ENCODE measurements at regions not wholly inside any gene's neighbourhood (a gene's known extent, or its start where the extent isn't known, plus 50 kb on each side); places are given as distances from the start of the nearest gene placed in this dataset.

DNA sequence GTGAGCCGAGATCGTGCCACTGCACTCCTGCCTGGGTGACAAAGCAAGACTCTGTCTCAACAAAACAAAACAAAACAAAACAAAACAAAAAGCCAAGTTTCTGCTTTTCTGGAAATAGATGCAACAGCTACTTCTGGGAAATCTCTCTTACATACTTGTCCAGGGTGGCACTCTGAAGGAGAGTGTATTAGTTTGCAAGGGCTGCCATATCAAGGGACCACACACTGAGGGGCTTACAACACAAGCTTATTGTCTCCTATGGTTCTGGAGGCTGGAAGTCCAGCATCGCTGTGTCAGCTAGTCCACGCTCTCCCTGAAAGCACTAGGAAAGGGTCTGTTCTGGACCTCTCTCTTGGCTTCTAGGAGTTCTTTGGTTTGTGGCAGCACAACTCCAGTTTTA is 277.9 kb upstream of the WWC1 start:
- Histone ChIP-seq H3K36me3 (replicated peaks in 1 of 2; ENCODE audit: control extremely low read depth in 1 of 2, control insufficient read depth in 1 of 2, extremely low read depth in 1 of 2, insufficient read depth in 2 of 2, low read length in 1 of 2) (no peaks in the 10 kb centered on the region), H3K4me3 (ENCODE audit: control extremely low read depth in 1 of 5, extremely low read depth in 1 of 5, insufficient read depth in 1 of 5, low read depth in 2 of 5, low read length in 4 of 5) (no peak overlapping the region), H3K27me3 (replicated peaks in 1 of 4; ENCODE audit: control extremely low read depth in 1 of 4, control insufficient read depth in 3 of 4, insufficient read depth in 4 of 4, low read length in 3 of 4) (no peaks in the 10 kb centered on the region), H4K20me1 (ENCODE audit: control insufficient read depth, insufficient read depth, low read length, poor library complexity, severe bottlenecking) (no peaks in the 10 kb centered on the region), H3K4me2 (replicated peaks; ENCODE audit: low read depth, low read length, poor library complexity, severe bottlenecking) (no peak overlapping the region), H3K9ac (ENCODE audit: low read length) (no peak overlapping the region), H3K79me2 (ENCODE audit: control insufficient read depth, insufficient read depth, low read length) (no peaks in the 10 kb centered on the region), H3K4me1 (ENCODE audit: control insufficient read depth in 2 of 2, insufficient read depth in 2 of 2, low read length in 2 of 2) (no peaks in the 10 kb centered on the region), H3K27ac (ENCODE audit: low read length in 2 of 2) (no peak overlapping the region), H3K9me3 (ENCODE audit: control extremely low read depth in 1 of 3, control insufficient read depth in 2 of 3, insufficient read depth in 1 of 3, low read length in 2 of 3) (peaks cover 0 to 5% (median 0%) of the 10 kb centered on the region in 3 donors), H2AFZ (ENCODE audit: insufficient read depth, low read depth, low read length, poor library complexity, severe bottlenecking) (no peak overlapping the region)
- H3K4me3 Mint-ChIP-seq = no peak overlapping the region
- H3K27me3 Mint-ChIP-seq = no peaks in the 10 kb centered on the region
- no peaks in the 10 kb centered on the region for H3K9me3 Mint-ChIP-seq (ENCODE audit: insufficient read depth)
- H3K27ac Mint-ChIP-seq = no peak overlapping the region
- POLR2A ChIA-PET = no interaction called here
- no peaks in the 10 kb centered on the region for H3K4me1 Mint-ChIP-seq
- CTCF ChIA-PET = no interaction called here
- WGBS (ENCODE audit: insufficient coverage) = 94% methylated on average over 2 of the region's 4 CpGs
- no peak for ATAC-seq (ENCODE audit: low read depth)
- intact Hi-C loops (cut with micrococcal nuclease) = no loop called here
- DNase-seq = no peak
- TF ChIP-seq, protein P1, sequence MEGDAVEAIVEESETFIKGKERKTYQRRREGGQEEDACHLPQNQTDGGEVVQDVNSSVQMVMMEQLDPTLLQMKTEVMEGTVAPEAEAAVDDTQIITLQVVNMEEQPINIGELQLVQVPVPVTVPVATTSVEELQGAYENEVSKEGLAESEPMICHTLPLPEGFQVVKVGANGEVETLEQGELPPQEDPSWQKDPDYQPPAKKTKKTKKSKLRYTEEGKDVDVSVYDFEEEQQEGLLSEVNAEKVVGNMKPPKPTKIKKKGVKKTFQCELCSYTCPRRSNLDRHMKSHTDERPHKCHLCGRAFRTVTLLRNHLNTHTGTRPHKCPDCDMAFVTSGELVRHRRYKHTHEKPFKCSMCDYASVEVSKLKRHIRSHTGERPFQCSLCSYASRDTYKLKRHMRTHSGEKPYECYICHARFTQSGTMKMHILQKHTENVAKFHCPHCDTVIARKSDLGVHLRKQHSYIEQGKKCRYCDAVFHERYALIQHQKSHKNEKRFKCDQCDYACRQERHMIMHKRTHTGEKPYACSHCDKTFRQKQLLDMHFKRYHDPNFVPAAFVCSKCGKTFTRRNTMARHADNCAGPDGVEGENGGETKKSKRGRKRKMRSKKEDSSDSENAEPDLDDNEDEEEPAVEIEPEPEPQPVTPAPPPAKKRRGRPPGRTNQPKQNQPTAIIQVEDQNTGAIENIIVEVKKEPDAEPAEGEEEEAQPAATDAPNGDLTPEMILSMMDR (IDR thresholded peaks at IDR 0.05) = no peak
- no peak for TF ChIP-seq EZH2 (IDR thresholded peaks at IDR 0.05; ENCODE audit: borderline replicate concordance, insufficient read depth, low read depth, low read length, poor library complexity, severe bottlenecking)

DNA sequence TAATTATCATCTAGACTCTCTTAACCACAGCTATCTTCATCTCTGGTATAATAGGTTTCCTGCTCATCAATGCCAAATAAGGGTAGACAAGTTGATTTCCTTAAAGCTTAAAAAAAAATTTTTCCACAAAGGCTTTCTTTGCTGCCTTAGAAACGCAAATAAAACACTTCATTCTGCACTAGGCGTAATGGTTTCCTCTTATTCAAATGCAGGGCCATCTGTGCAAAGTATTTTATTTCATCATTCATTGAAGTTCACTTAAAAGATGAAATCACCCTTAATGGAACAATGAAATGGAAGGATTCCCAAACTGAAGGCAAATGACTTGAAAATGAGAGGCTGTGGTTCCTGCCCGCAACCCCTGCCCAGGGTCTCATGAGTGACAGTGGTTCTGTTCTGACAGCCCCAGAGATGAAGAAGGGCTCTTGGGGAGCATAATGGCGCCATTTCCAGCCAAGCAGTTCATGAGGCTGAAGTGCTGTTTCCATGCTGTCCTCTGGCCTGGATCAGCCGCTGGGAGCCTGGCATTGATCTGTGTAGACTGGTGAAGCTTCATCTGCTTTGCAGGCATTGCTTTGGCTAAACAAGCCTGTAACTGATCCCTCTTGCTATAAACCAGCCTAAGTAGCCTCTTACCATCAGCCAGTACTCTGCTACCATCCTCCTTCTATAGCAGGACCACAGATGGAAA is 276.9 kb upstream of the WWC1 start:
- Mint-ChIP-seq H3K4me1 (no peaks in the 10 kb centered on the region), H3K27ac (no peak overlapping the region), H3K9me3 (ENCODE audit: insufficient read depth) (no peaks in the 10 kb centered on the region), H3K4me3 (no peak overlapping the region), H3K27me3 (no peaks in the 10 kb centered on the region)
- intact Hi-C loops (cut with micrococcal nuclease) = no loop called here
- Histone ChIP-seq H3K4me2 (replicated peaks; ENCODE audit: low read depth, low read length, poor library complexity, severe bottlenecking) (no peak overlapping the region), H3K4me3 (ENCODE audit: control extremely low read depth in 1 of 5, extremely low read depth in 1 of 5, insufficient read depth in 1 of 5, low read depth in 2 of 5, low read length in 4 of 5) (no peak overlapping the region), H3K79me2 (ENCODE audit: control insufficient read depth, insufficient read depth, low read length) (no peaks in the 10 kb centered on the region), H3K4me1 (ENCODE audit: control insufficient read depth in 2 of 2, insufficient read depth in 2 of 2, low read length in 2 of 2) (no peaks in the 10 kb centered on the region), H3K27ac (ENCODE audit: low read length in 2 of 2) (no peak overlapping the region), H2AFZ (ENCODE audit: insufficient read depth, low read depth, low read length, poor library complexity, severe bottlenecking) (no peak overlapping the region), H4K20me1 (ENCODE audit: control insufficient read depth, insufficient read depth, low read length, poor library complexity, severe bottlenecking) (no peaks in the 10 kb centered on the region), H3K9me3 (ENCODE audit: control extremely low read depth in 1 of 3, control insufficient read depth in 2 of 3, insufficient read depth in 1 of 3, low read length in 2 of 3) (peaks cover 0 to 5% (median 0%) of the 10 kb centered on the region in 3 donors), H3K27me3 (replicated peaks in 1 of 4; ENCODE audit: control extremely low read depth in 1 of 4, control insufficient read depth in 3 of 4, insufficient read depth in 4 of 4, low read length in 3 of 4) (no peaks in the 10 kb centered on the region), H3K9ac (ENCODE audit: low read length) (no peak overlapping the region), H3K36me3 (replicated peaks in 1 of 2; ENCODE audit: control extremely low read depth in 1 of 2, control insufficient read depth in 1 of 2, extremely low read depth in 1 of 2, insufficient read depth in 2 of 2, low read length in 1 of 2) (no peaks in the 10 kb centered on the region)
- POLR2A ChIA-PET = no interaction called here
- ATAC-seq (ENCODE audit: low read depth) (no peak), DNase-seq (no peak)
- CTCF ChIA-PET = no interaction called here
- TF ChIP-seq EZH2 (IDR thresholded peaks at IDR 0.05; ENCODE audit: borderline replicate concordance, insufficient read depth, low read depth, low read length, poor library complexity, severe bottlenecking) = no peak
- TF ChIP-seq, protein P1 (IDR thresholded peaks at IDR 0.05) = no peak
- WGBS (ENCODE audit: insufficient coverage) = 95% methylated on average over 3 of the region's 5 CpGs
